Activated CD4-positive, alpha-beta memory T cell treated with anti-CD3 and anti-CD28 coated beads, Interleukin-2, amount 10 ng/mL, durations not matched to agents 7 days and 5 days (primary cell): ENCODE measurements at regions not wholly inside any gene's neighbourhood (a gene's known extent, or its start where the extent isn't known, plus 50 kb on each side); places are given as distances from the start of the nearest gene placed in this dataset.
"Not testable (repeated sequence)": the region's sequence is repeated elsewhere in the genome, so short reads cannot be mapped to it uniquely, and the experiment has no call there.

Source experiments
- CTCF ChIA-PET: fragments of 350-600 bp; sonication (Branson Sonifier 250); formaldehyde crosslinking; loops from one replicate; lab custom pipeline; 2021; ENCODE audit warnings: antibody characterized with exemption, inconsistent platforms; lab: Charles Lee
- POLR2A ChIA-PET: fragments of 350-600 bp; sonication (Branson Sonifier 250); formaldehyde crosslinking; loops from one replicate; lab custom pipeline; 2021; ENCODE audit warnings: antibody characterized with exemption; lab: Charles Lee
- DNase-seq: peaks from one replicate; pipeline ENCODE4 v3.0.0-alpha.2; 2020
- H3K27ac Mint-ChIP-seq: one replicate; pipeline ENCODE4 v1.8.0; 2021; ENCODE audit warnings: mild to moderate bottlenecking, mixed read lengths
- H3K27me3 Mint-ChIP-seq: one replicate; pipeline ENCODE4 v1.8.0; 2021; ENCODE audit warnings: mixed read lengths
- H3K36me3 Mint-ChIP-seq: one replicate; pipeline ENCODE4 v1.8.0; 2021; ENCODE audit warnings: low read depth, mixed read lengths
- H3K4me1 Mint-ChIP-seq: one replicate; pipeline ENCODE4 v1.8.0; 2021; ENCODE audit warnings: mixed read lengths
- H3K4me3 Mint-ChIP-seq: one replicate; pipeline ENCODE4 v1.8.0; 2021; ENCODE audit warnings: mild to moderate bottlenecking, mixed read lengths
- H3K9me3 Mint-ChIP-seq: one replicate; pipeline ENCODE4 v1.8.0; 2021; ENCODE audit warnings: mixed read lengths

DNA sequence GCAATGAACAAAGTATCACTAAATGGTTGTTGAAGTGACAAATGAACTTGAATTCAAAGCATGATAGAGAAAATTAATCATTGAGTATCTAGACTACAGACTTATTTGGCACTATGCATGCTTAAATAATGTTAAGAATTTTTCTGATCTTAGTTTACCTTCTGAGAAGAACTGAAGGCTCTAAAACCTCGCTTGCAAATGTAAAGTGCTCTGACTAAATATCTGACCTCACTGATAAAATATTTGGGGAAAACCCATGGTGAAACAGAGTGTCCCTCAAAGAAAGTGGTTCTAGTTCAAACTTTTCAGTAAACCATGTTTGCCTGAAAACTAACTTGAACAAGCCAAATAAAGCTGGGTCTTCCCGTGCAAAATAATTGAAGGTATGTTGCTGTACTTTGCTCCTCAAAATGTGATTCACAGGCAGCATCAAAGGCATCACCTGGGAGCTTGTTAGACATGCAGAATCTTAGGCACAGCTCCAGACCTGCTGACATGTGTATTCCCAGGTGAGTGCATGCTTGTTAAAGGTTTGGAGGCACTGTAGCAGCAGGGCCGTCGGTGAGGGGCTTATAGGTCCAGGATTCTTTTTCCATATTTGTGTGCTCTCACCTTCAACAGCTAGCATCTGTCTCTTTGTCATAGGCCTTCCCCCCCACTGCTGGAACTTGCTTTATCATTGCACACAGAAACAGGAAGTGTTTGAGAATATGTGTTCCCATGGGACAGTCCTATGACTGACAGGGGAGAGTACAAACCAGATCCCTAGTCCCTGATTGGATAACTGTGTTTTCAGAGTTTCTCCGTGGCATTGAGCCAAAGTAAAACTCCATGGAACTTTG, 524.2 kb upstream of the LMCD1 start:
- no peak overlapping the region for H3K27ac Mint-ChIP-seq
- no peaks in the 10 kb centered on the region for H3K9me3 Mint-ChIP-seq
- POLR2A ChIA-PET = no interaction called here
- no peaks in the 10 kb centered on the region for H3K4me1 Mint-ChIP-seq
- H3K27me3 Mint-ChIP-seq = no peaks in the 10 kb centered on the region
- no peaks in the 10 kb centered on the region for H3K36me3 Mint-ChIP-seq
- H3K4me3 Mint-ChIP-seq = no peak overlapping the region
- DNase-seq = no peak
- CTCF ChIA-PET = no interaction called here

DNA sequence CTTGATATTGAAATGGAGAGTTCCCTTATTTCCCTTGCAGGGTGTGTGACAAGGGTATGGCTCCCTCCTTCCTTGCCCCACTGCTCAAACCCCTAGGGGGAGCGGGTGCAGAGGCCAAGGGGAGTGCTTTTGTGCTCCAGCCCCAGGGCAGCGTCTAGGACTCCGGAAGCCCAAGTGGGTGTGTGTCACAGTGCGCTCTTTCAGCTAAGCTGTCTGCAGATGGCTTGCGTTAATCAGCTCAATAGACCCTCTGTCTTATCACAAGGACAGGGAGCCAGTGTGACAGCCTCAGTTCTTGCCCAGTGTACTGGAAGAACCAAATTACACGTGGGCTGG, 523.6 kb upstream of the LMCD1 start:
- H3K4me1 Mint-ChIP-seq = no peaks in the 10 kb centered on the region
- no peaks in the 10 kb centered on the region for H3K36me3 Mint-ChIP-seq
- ChIA-PET POLR2A (no interaction called here), CTCF (no interaction called here)
- no peak overlapping the region for H3K27ac Mint-ChIP-seq
- H3K27me3 Mint-ChIP-seq = no peaks in the 10 kb centered on the region
- DNase-seq = no peak
- no peak overlapping the region for H3K4me3 Mint-ChIP-seq
- H3K9me3 Mint-ChIP-seq = no peaks in the 10 kb centered on the region

DNA sequence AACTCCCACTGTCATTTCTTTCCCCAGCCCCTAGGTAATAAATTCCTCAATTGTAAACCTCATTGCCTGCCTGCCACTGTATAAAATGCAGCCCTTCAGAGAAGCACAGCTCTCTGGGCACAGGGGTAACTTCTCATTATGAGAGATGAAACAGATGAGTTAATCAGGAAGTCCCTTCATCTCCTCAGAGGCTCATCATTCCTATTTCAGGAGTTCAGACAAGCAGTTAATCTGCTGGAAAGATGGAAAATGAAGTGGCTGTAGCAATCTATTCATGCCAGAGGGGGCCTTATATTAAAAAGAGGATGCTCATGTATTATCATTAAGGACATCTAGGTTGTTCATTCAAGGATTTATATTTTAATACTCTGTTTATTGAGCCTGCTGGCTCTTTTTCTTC, 519.5 kb upstream of the LMCD1 start:
- no peak overlapping the region for H3K4me3 Mint-ChIP-seq
- H3K27me3 Mint-ChIP-seq = no peaks in the 10 kb centered on the region
- H3K36me3 Mint-ChIP-seq = no peaks in the 10 kb centered on the region
- H3K27ac Mint-ChIP-seq = no peak overlapping the region
- DNase-seq = no peak
- CTCF ChIA-PET = no interaction called here
- no peaks in the 10 kb centered on the region for H3K4me1 Mint-ChIP-seq
- H3K9me3 Mint-ChIP-seq = no peaks in the 10 kb centered on the region
- POLR2A ChIA-PET = no interaction called here

DNA sequence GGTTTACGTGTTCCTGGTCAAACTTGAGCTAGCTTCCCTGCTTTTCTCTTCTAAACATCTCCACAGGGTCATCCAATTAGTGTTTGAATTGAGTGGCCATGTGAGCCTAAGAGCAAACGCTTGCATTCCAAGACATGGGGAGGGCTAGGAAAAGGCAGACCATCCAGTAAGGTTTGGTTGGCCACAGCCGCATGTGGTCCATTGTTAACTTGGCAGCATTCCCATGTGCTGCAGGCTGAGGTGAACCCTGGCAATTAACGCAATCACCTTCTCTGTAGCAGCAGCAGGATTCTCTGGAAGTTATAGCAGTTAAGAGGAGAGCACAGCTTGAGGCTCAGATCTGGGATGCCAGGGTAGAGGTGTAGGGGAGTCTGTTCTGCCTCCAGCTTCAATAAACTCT, 502.2 kb upstream of the LMCD1 start:
- ChIA-PET CTCF (no interaction called here), POLR2A (no interaction called here)
- Mint-ChIP-seq H3K9me3 (peaks cover 2% of the 10 kb centered on the region), H3K27ac (no peak overlapping the region), H3K27me3 (no peaks in the 10 kb centered on the region), H3K4me1 (no peaks in the 10 kb centered on the region), H3K4me3 (no peak overlapping the region), H3K36me3 (no peaks in the 10 kb centered on the region)
- DNase-seq = no peak

DNA sequence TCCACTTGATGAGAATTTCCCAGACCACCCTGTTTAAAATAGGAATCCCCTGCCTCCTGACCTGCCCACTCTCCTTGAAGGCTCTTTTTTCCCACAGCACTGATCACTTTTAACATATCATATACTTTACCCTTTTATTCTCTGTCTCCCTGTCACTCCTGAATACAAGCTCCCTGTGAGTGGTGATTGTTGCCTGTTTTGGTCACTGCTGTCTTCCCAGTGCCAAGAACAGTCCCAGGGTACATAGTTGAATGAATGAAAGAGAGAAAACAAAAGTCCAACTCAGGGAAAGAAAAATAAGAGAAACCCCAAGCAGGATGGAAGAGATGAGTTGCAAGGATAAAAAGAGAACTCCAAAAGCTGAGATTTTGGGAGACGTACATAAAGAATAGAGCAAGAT, 500.3 kb upstream of the LMCD1 start:
- Mint-ChIP-seq H3K4me1 (no peaks in the 10 kb centered on the region), H3K36me3 (no peaks in the 10 kb centered on the region), H3K27me3 (no peaks in the 10 kb centered on the region), H3K9me3 (peaks cover 2% of the 10 kb centered on the region), H3K4me3 (no peak overlapping the region), H3K27ac (no peak overlapping the region)
- ChIA-PET CTCF (no interaction called here), POLR2A (no interaction called here)
- no peak for DNase-seq

DNA sequence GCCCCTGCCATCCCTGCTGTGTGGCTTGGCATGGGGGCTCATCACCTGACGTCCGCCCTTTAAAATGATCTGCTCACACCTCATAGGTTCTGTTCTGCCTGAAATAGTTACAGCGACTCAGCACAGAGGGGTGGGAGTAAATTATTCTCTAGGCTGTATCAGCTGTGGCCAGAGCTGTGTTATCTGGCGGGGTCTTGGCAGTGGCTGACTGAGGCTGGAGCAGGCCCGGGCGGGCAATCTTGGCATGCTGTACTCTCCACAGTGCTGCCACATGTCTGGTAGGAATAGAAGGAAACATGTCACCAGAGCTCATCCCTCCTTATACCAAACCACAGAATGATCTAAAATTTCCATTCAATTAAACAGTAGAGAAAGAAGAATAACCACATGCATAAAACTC, 499.9 kb upstream of the LMCD1 start:
- Mint-ChIP-seq H3K4me3 (no peak overlapping the region), H3K36me3 (no peaks in the 10 kb centered on the region), H3K27ac (no peak overlapping the region), H3K9me3 (peaks cover 2% of the 10 kb centered on the region), H3K4me1 (no peaks in the 10 kb centered on the region), H3K27me3 (no peaks in the 10 kb centered on the region)
- DNase-seq = no peak
- POLR2A ChIA-PET = no interaction called here
- CTCF ChIA-PET = no interaction called here

DNA sequence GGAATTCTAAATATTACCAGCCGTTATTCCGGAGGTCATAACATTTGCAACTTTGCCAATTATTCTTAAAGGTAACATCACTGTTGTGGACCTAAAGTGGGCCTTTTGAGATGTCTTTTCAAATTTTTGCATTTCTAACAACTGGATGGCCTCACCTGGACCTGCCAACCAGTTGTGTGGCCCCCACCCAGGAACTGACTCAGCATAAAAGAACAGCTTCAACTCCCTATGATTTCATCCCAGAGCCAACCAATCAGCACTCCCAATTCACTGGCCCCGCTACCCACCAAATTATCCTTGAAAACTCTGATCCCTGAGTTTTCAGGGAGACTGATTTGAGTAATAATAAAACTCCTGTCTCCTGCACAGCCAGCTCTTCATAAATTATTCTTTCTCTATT, 489.7 kb upstream of the LMCD1 start:
- H3K27me3 Mint-ChIP-seq = no peaks in the 10 kb centered on the region
- H3K9me3 Mint-ChIP-seq = no peaks in the 10 kb centered on the region
- no peaks in the 10 kb centered on the region for H3K4me1 Mint-ChIP-seq
- POLR2A ChIA-PET = no interaction called here
- H3K4me3 Mint-ChIP-seq = no peak overlapping the region
- no peak for DNase-seq
- H3K27ac Mint-ChIP-seq = no peak overlapping the region
- H3K36me3 Mint-ChIP-seq = no peaks in the 10 kb centered on the region
- CTCF ChIA-PET = no interaction called here

DNA sequence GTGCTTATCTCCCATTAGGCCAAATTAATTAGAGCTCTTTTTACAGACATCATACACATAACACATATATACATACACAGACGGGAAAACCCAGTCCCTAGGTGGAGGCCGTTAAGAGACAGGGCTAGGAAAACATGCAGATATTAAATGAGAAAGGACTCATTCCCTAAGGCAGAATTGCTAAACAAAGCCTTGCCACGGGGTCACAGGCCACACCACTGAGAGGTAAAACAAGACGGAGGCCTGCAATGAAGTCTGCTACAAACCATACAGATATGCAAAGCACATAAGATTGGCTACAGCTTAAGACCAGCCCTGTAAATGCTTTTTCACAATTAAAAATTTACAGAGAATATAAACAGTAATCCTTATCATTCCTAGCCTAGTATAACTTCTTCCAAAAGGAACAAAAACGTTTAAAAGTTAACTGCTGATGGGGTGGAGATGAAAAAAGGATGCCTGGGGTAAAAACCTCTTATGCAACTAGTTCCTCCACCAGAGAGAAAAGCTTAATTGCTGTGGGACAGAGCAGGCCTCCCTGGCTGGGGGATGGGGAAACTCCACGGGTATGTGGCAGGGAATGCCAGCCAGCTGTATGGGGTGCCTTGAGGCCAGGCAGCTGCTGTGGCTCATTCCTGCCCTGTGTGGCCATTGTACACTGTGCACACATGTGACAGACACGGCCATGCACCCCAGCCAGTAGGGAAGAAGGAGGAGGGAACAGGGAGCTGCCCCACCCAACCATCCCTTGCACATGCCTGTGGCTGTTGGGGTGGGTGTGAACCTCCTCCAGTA, 481.4 kb upstream of the LMCD1 start:
- Mint-ChIP-seq H3K4me3 (no peak overlapping the region), H3K9me3 (peaks cover 4% of the 10 kb centered on the region), H3K36me3 (no peaks in the 10 kb centered on the region), H3K4me1 (no peaks in the 10 kb centered on the region), H3K27me3 (no peaks in the 10 kb centered on the region), H3K27ac (no peak overlapping the region)
- no peak for DNase-seq
- ChIA-PET POLR2A (no interaction called here), CTCF (no interaction called here)

DNA sequence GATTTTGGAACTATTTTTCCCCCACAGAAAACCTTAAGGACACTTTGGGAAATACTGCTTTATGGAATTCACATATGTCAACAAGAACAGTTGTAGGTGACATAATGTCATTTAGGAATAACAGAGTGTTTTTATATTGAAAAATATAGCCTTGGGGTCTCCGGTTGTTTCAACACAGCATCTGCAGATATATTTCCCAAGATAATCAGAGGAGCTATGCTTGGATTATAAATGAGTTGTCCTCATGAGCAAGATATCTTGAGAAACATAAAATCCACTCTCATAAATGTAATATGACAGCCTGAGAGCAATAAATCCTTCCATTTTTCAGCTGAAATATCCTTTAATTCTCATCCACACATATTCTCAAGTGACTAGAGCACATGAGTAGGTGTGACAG, 473.7 kb upstream of the LMCD1 start:
- no peak for DNase-seq
- H3K9me3 Mint-ChIP-seq = peaks cover 2% of the 10 kb centered on the region
- no peaks in the 10 kb centered on the region for H3K27me3 Mint-ChIP-seq
- no peaks in the 10 kb centered on the region for H3K4me1 Mint-ChIP-seq
- no peak overlapping the region for H3K4me3 Mint-ChIP-seq
- ChIA-PET CTCF (no interaction called here), POLR2A (no interaction called here)
- no peaks in the 10 kb centered on the region for H3K36me3 Mint-ChIP-seq
- H3K27ac Mint-ChIP-seq = no peak overlapping the region

DNA sequence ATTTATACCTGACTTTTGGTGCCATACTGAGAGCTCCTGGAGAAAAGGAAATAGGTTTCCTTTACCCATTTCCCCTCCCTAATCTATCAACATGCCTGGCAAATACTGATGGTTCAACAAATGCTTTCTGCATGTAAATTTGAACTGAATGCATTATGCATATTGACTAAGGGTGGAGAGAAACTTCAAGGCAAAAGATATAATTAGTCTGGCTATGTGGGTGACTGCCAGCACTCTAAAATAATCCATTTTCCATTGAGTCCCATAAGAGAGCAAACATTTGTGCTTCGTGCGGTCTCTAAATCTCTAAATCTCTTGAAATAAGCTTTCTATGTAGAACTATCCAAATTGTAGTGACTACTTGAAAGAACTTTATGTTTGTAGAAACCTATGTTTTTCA, 451.3 kb upstream of the LMCD1 start:
- ChIA-PET CTCF (no interaction called here), POLR2A (no interaction called here)
- no peaks in the 10 kb centered on the region for H3K36me3 Mint-ChIP-seq
- no peak overlapping the region for H3K4me3 Mint-ChIP-seq
- DNase-seq = no peak
- no peaks in the 10 kb centered on the region for H3K4me1 Mint-ChIP-seq
- H3K27me3 Mint-ChIP-seq = no peaks in the 10 kb centered on the region
- no peaks in the 10 kb centered on the region for H3K9me3 Mint-ChIP-seq
- no peak overlapping the region for H3K27ac Mint-ChIP-seq

DNA sequence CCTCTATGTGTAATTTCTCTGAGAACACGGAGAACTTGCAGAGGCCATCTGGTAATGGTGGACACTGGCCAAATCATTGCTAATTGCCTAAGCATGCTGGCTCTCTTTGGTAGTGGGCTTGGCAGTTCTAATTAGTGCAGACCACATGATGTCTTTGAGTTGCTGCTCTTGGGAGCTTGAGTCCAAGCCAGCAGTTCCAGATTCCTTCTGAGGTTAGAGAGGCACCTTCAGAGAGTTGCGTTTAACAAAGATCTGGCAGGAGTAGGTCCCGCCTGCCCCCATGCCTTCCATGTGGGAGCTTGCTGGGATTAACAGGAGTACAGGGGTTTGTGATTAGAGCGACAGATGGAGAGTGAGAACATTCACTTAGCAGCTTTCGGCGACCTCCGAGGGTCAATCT, 449.0 kb upstream of the LMCD1 start:
- no peak overlapping the region for H3K4me3 Mint-ChIP-seq
- CTCF ChIA-PET = no interaction called here
- H3K27ac Mint-ChIP-seq = no peak overlapping the region
- H3K27me3 Mint-ChIP-seq = no peaks in the 10 kb centered on the region
- no peaks in the 10 kb centered on the region for H3K4me1 Mint-ChIP-seq
- H3K36me3 Mint-ChIP-seq = no peaks in the 10 kb centered on the region
- POLR2A ChIA-PET = no interaction called here
- no peaks in the 10 kb centered on the region for H3K9me3 Mint-ChIP-seq
- DNase-seq = no peak

DNA sequence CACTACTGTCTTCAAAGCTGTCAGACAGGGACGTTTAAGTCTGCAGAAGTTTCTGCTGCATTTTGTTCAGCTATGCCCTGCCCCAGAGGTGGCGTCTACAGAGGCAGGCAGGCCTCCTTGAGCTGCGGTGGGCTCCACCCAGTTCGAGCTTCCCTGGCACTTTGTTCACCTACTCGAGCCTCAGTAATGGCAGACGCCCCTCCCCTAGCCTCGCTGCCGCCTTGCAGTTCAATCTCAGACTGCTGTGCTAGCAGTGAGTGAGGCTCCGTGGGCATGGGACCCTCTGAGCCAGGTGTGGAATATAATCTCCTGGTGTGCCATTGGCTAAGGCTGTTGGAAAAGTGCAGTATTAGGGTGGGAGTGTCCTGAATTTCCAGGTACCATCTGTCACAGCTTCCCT, 433.5 kb upstream of the LMCD1 start:
- CTCF ChIA-PET, H3K27me3 Mint-ChIP-seq, DNase-seq, H3K9me3 Mint-ChIP-seq, H3K4me1 Mint-ChIP-seq, H3K27ac Mint-ChIP-seq, H3K4me3 Mint-ChIP-seq, POLR2A ChIA-PET, H3K36me3 Mint-ChIP-seq: not testable (repeated sequence)

DNA sequence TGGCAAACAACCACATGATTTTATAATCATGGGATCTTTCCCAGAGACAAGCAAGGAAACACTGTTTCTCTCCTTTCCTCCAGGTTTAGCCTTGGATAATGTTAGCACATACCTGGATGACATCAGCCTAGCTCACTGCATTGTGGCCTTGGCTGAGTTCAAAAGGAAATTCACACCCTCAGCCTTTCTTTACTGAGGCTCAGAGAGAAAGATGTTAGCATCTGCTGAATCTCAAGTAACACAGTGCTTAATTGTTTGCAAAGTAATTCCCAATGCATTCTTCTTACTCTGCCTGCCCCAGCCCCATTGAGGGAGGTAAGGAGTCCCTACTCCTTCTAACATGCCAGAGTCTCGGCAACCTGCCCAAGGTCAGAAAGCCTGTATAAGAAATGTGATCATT, 432.2 kb upstream of the LMCD1 start:
- POLR2A ChIA-PET = no interaction called here
- Mint-ChIP-seq H3K27ac (no peak overlapping the region), H3K36me3 (no peaks in the 10 kb centered on the region), H3K9me3 (no peaks in the 10 kb centered on the region), H3K4me1 (no peaks in the 10 kb centered on the region), H3K27me3 (no peaks in the 10 kb centered on the region), H3K4me3 (no peak overlapping the region)
- no peak for DNase-seq
- CTCF ChIA-PET = no interaction called here

DNA sequence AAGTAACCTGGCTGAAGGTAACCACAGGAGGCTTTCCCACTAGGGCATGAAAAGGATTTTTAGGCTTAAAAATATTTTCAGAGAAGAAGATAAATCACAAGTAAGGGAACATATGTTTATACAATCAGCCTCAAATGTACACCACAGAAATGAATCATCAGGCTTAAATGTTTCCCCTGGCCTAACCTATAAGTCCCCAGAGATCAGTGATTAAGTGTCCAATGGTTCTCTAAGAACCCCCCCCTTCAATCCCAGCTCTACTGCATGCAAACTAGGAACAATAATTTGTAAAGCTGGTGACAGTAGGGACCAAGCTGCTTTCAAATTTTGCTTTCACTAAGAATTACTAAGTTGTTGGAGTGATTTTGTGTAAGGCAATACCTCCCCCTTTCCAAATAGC, 431.6 kb upstream of the LMCD1 start:
- ChIA-PET POLR2A (no interaction called here), CTCF (no interaction called here)
- no peak overlapping the region for H3K4me3 Mint-ChIP-seq
- H3K36me3 Mint-ChIP-seq = no peaks in the 10 kb centered on the region
- H3K4me1 Mint-ChIP-seq = no peaks in the 10 kb centered on the region
- DNase-seq = no peak
- H3K27ac Mint-ChIP-seq = no peak overlapping the region
- no peaks in the 10 kb centered on the region for H3K27me3 Mint-ChIP-seq
- no peaks in the 10 kb centered on the region for H3K9me3 Mint-ChIP-seq
